ENCODE measurements at regions not wholly inside any gene's neighbourhood (a gene's known extent, or its start where the extent isn't known, plus 50 kb on each side); places are given as distances from the start of the nearest gene placed in this dataset.

GRCh38 chr11:38266691-38267090, 1668.7 kb upstream of the RAG2 start:
- no peak for FAIRE-seq
- TF ChIP-seq GATAD2B (conservative IDR thresholded peaks at IDR 0.05; ENCODE audit: low read depth) (no peak), ELK1 (IDR thresholded peaks at IDR 0.05; ENCODE audit: low read depth, low read length) (no peak), CUX1 (IDR thresholded peaks at IDR 0.05; ENCODE audit: insufficient replicate concordance, low read depth, low read length) (no peak), NFXL1 (IDR thresholded peaks at IDR 0.05; ENCODE audit: borderline replicate concordance) (no peak), TAF1 (IDR thresholded peaks at IDR 0.05; ENCODE audit: borderline replicate concordance, low read depth, low read length) (no peak), CHD1 (IDR thresholded peaks at IDR 0.05; ENCODE audit: low read depth, low read length) (no peak), EED (IDR thresholded peaks at IDR 0.05; ENCODE audit: low read depth) (no peak), STAT3 (IDR thresholded peaks at IDR 0.05; ENCODE audit: low read depth, low read length) (no peak), NFIC (IDR thresholded peaks at IDR 0.05; ENCODE audit: low read depth, low read length) (no peak), ATF3 (IDR thresholded peaks at IDR 0.05; ENCODE audit: borderline replicate concordance, extremely low read depth, low read depth, low read length) (no peak), NFYB (IDR thresholded peaks at IDR 0.05; ENCODE audit: insufficient read depth, low read depth, low read length) (no peak), ETV6 (conservative IDR thresholded peaks at IDR 0.05 in 1 of 2, IDR thresholded peaks at IDR 0.05 in 1 of 2; ENCODE audit: borderline replicate concordance in 1 of 2, low read depth in 1 of 2) (no peak)
- TF ChIP-seq, protein P1, sequence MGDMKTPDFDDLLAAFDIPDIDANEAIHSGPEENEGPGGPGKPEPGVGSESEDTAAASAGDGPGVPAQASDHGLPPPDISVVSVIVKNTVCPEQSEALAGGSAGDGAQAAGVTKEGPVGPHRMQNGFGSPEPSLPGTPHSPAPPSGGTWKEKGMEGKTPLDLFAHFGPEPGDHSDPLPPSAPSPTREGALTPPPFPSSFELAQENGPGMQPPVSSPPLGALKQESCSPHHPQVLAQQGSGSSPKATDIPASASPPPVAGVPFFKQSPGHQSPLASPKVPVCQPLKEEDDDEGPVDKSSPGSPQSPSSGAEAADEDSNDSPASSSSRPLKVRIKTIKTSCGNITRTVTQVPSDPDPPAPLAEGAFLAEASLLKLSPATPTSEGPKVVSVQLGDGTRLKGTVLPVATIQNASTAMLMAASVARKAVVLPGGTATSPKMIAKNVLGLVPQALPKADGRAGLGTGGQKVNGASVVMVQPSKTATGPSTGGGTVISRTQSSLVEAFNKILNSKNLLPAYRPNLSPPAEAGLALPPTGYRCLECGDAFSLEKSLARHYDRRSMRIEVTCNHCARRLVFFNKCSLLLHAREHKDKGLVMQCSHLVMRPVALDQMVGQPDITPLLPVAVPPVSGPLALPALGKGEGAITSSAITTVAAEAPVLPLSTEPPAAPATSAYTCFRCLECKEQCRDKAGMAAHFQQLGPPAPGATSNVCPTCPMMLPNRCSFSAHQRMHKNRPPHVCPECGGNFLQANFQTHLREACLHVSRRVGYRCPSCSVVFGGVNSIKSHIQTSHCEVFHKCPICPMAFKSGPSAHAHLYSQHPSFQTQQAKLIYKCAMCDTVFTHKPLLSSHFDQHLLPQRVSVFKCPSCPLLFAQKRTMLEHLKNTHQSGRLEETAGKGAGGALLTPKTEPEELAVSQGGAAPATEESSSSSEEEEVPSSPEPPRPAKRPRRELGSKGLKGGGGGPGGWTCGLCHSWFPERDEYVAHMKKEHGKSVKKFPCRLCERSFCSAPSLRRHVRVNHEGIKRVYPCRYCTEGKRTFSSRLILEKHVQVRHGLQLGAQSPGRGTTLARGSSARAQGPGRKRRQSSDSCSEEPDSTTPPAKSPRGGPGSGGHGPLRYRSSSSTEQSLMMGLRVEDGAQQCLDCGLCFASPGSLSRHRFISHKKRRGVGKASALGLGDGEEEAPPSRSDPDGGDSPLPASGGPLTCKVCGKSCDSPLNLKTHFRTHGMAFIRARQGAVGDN (IDR thresholded peaks at IDR 0.05): no peak

More at GRCh38 chr11:38266691-38267090, 1668.7 kb upstream of the RAG2 start:
- no peak overlapping the region for H3K9ac ChIP-seq (ENCODE audit: control insufficient read depth, insufficient read depth, low read length)
- ChIA-PET CTCF (no interaction called here), SMC1A (ENCODE audit: uncharacterized antibody, unreplicated experiment) (no interaction called here), POLR2A (no interaction called here), RAD21 (ENCODE audit: unreplicated experiment) (no interaction called here)
- H3K79me2 ChIP-seq (ENCODE audit: control insufficient read depth, insufficient read depth, low read length): no peaks in the 10 kb centered on the region
- H3K9me3 ChIP-seq (replicated peaks; ENCODE audit: control insufficient read depth, insufficient read depth, low read length): no peaks in the 10 kb centered on the region
- no TSS peak for BruUV-seq (replicated peaks)
- 2% methylated on average over 3 of the region's 3 CpGs for WGBS (ENCODE audit: insufficient coverage, insufficient replicate concordance, low lambda C conversion rate, missing lambda C conversion rate)
- intact Hi-C loops (cut with micrococcal nuclease; ENCODE audit: unreplicated experiment): no loop called here
- no peaks in the 10 kb centered on the region for H3K27me3 ChIP-seq (replicated peaks in 1 of 2; ENCODE audit: control insufficient read depth in 2 of 2, insufficient read depth in 2 of 2, low read length in 1 of 2)
- H4K20me1 ChIP-seq (ENCODE audit: control insufficient read depth, insufficient read depth): no peaks in the 10 kb centered on the region
- no peak overlapping the region for H3K27ac ChIP-seq (ENCODE audit: control insufficient read depth, insufficient read depth)
- no peak for DNase-seq (ENCODE audit: low read depth, low spot score)
- H3K4me1 ChIP-seq (ENCODE audit: control insufficient read depth, insufficient read depth, low read length): no peaks in the 10 kb centered on the region
- no peaks in the 10 kb centered on the region for H3K36me3 ChIP-seq (ENCODE audit: control insufficient read depth in 2 of 2, insufficient read depth in 2 of 2, low read length in 1 of 2)
- no peak overlapping the region for H3K4me2 ChIP-seq (ENCODE audit: control insufficient read depth, insufficient read depth)
- in situ Hi-C loops (cut with MboI): no loop called here
- H3K4me3 ChIP-seq: no peak overlapping the region
- no peak overlapping the region for H2AFZ ChIP-seq (ENCODE audit: control insufficient read depth, low read depth, low read length)
- ATAC-seq: no peak

Data from GM12878 (cell line).